HG02571 (cell line): ENCODE measurements at regions not wholly inside any gene's neighbourhood (a gene's known extent, or its start where the extent isn't known, plus 50 kb on each side); places are given as distances from the start of the nearest gene placed in this dataset.
"Not testable (repeated sequence)": the region's sequence is repeated elsewhere in the genome, so short reads cannot be mapped to it uniquely, and the experiment has no call there.

ENCODE experiments used
- ATAC-seq: cut with Tn5 transposase; IDR thresholded peaks from one replicate; pipeline ENCODE4 v1.9.1; 2021; ENCODE audit warnings: mild to moderate bottlenecking, moderate library complexity; ENCODE audit not compliant: unreplicated experiment

GRCh38 chr7:76852362-76852761 lies 179.8 kb downstream of the SPDYE17 start:
- not testable (repeated sequence) for ATAC-seq

- ATAC-seq = not testable (repeated sequence)
Observed at GRCh38 chr7:76851617-76852016, 180.5 kb downstream of the SPDYE17 start.

- not testable (repeated sequence) for ATAC-seq
Observed at GRCh38 chr7:76849887-76850563, 182.1 kb downstream of the SPDYE17 start.

- not testable (repeated sequence) for ATAC-seq
Observed at GRCh38 chr7:76839879-76840278, 192.3 kb downstream of the SPDYE17 start.

GRCh38 chr7:76839214-76839613 lies 192.9 kb downstream of the SPDYE17 start:
- ATAC-seq = not testable (repeated sequence)

- not testable (repeated sequence) for ATAC-seq
Observed at GRCh38 chr7:76838357-76838756, 193.8 kb downstream of the SPDYE17 start.

GRCh38 chr7:76829233-76829632 lies 202.2 kb upstream of the POMZP3 start:
- ATAC-seq = not testable (repeated sequence)

GRCh38 chr7:76826181-76826580 lies 199.1 kb upstream of the POMZP3 start:
- not testable (repeated sequence) for ATAC-seq

- ATAC-seq = not testable (repeated sequence)
Observed at GRCh38 chr7:76809856-76810255, 182.8 kb upstream of the POMZP3 start.

GRCh38 chr7:76807588-76808100 lies 180.6 kb upstream of the POMZP3 start:
- not testable (repeated sequence) for ATAC-seq

- not testable (repeated sequence) for ATAC-seq
Observed at GRCh38 chr7:76806460-76806859, 179.4 kb upstream of the POMZP3 start.

- ATAC-seq = not testable (repeated sequence)
Observed at GRCh38 chr7:76806010-76806409, 178.9 kb upstream of the POMZP3 start.

GRCh38 chr7:76805262-76805661 lies 178.2 kb upstream of the POMZP3 start:
- ATAC-seq = not testable (repeated sequence)

GRCh38 chr7:76797639-76798038 lies 170.6 kb upstream of the POMZP3 start:
- not testable (repeated sequence) for ATAC-seq

- ATAC-seq = not testable (repeated sequence)
Observed at GRCh38 chr7:76780693-76781092, 153.6 kb upstream of the POMZP3 start.

GRCh38 chr7:76774279-76774678 lies 147.2 kb upstream of the POMZP3 start:
- not testable (repeated sequence) for ATAC-seq

GRCh38 chr7:76771980-76772379 lies 144.9 kb upstream of the POMZP3 start:
- ATAC-seq = not testable (repeated sequence)

GRCh38 chr7:76763977-76764376 lies 136.9 kb upstream of the POMZP3 start:
- not testable (repeated sequence) for ATAC-seq

GRCh38 chr7:76760546-76761220 lies 133.6 kb upstream of the POMZP3 start:
- not testable (repeated sequence) for ATAC-seq

GRCh38 chr7:76739538-76739937 lies 112.5 kb upstream of the POMZP3 start:
- not testable (repeated sequence) for ATAC-seq

- ATAC-seq = not testable (repeated sequence)
Observed at GRCh38 chr7:76736724-76737123, 109.6 kb upstream of the POMZP3 start.

- ATAC-seq = not testable (repeated sequence)
Observed at GRCh38 chr7:76736091-76736490, 109.0 kb upstream of the POMZP3 start.
